K562 (cell line): ENCODE measurements at regions not wholly inside any gene's neighbourhood (a gene's known extent, or its start where the extent isn't known, plus 50 kb on each side); places are given as distances from the start of the nearest gene placed in this dataset.

Experiments used
- ATAC-seq: fragments of 200-7000 bp; cut with Tn5 transposase; 3 replicates; pipeline ENCODE4 v1.9.1; 2020; ENCODE audit warnings: moderate library complexity
- BruUV-seq: library from RNA; stranded (reverse); fragments of 400-500 nt; replicated peaks from 2 replicates; lab custom pipeline; 2021; lab: Mats Ljungman, UMichigan
- CTCF ChIA-PET: fragments of 300-600 bp; formaldehyde crosslinking; extraction: SDS; loops from one replicate; lab custom pipeline; 2021; ENCODE audit warnings: low intra/inter-chr PET ratio; lab: Yijun Ruan, JAX
- POLR2A ChIA-PET: fragments of 300-600, 350-650 bp; sonication (Branson Sonifier 250); formaldehyde crosslinking; extraction: SDS; loops from one replicate; lab custom pipeline; 2021; ENCODE audit warnings: antibody characterized with exemption, inconsistent platforms; lab: Yijun Ruan, JAX
- DNase-seq, 4 experiments: peaks; one replicate each; pipeline versions ENCODE4 v3.0.0 to v3.0.0-alpha.2; 2011 to 2018; ENCODE audit warnings: low spot score in 3 of 4, mixed read lengths in 3 of 4; ENCODE audit errors: extremely low read depth in 1 of 4
- FAIRE-seq: peaks from 2 replicates; lab custom pipeline; 2011; peaks lifted over from hg19 to GRCh38; lab: Jason Lieb, UNC
- H2AFZ ChIP-seq: 2 replicates; pipeline ENCODE4 v1.6.0; 2011; ENCODE audit warnings: low read depth, low read length, control low read depth, inconsistent platforms
- H3K27ac ChIP-seq: fragments of 200-600 bp; 3 replicates; pipeline ENCODE4 v1.8.0; 2011; ENCODE audit warnings: low read depth, mild to moderate bottlenecking, control low read depth, inconsistent platforms, low read length, moderate library complexity, mixed read lengths; ENCODE audit errors: extremely low read depth
- H3K27me3 ChIP-seq, 2 experiments: fragments of 300-600 bp in 1 of 2; 2 replicates in 1 of 2; 3 replicates in 1 of 2; pipeline versions ENCODE4 v1.6.0 to v1.8.0; 2011; ENCODE audit warnings: inconsistent platforms in 2 of 2, low read length in 2 of 2, mild to moderate bottlenecking in 1 of 2, mixed read lengths in 1 of 2, moderate library complexity in 1 of 2; ENCODE audit not compliant: control insufficient read depth in 2 of 2, insufficient read depth in 2 of 2
- H3K36me3 ChIP-seq: fragments of 300-600 bp; 3 replicates; pipeline ENCODE4 v1.8.0; 2011; ENCODE audit warnings: mild to moderate bottlenecking, low read length, inconsistent platforms; ENCODE audit not compliant: control insufficient read depth, insufficient read depth
- H3K4me1 ChIP-seq, 2 experiments: fragments of 200-600 bp in 1 of 2; replicated peaks in 1 of 2; 2 replicates in 1 of 2; 3 replicates in 1 of 2; pipeline versions ENCODE4 v1.5.1 to v1.8.0; 2011; ENCODE audit warnings: inconsistent platforms in 2 of 2, low read length in 2 of 2, mild to moderate bottlenecking in 1 of 2, mixed read lengths in 1 of 2, moderate library complexity in 1 of 2; ENCODE audit not compliant: control insufficient read depth in 2 of 2, insufficient read depth in 2 of 2
- H3K4me2 ChIP-seq: 2 replicates; pipeline ENCODE4 v1.6.1; 2011; ENCODE audit warnings: low read length, control low read depth, inconsistent platforms, mixed read lengths; ENCODE audit not compliant: insufficient read depth
- H3K4me3 ChIP-seq: fragments of 200-600 bp; sonication (generic), shearing (Covaris generic); 2 replicates; pipeline ENCODE4 v1.5.1; 2016; ENCODE audit warnings: control low read depth, inconsistent platforms
- H3K79me2 ChIP-seq: fragments of 200-600 bp; 3 replicates; pipeline ENCODE4 v1.8.0; 2011; ENCODE audit warnings: low read length, inconsistent platforms; ENCODE audit not compliant: control insufficient read depth, insufficient read depth
- H3K9ac ChIP-seq, 2 experiments: 2 replicates each; pipeline versions ENCODE4 v1.6.0 to v1.6.1; 2011; ENCODE audit warnings: low read depth in 2 of 2, low read length in 2 of 2, control low read depth in 1 of 2, inconsistent platforms in 1 of 2, mild to moderate bottlenecking in 1 of 2, mixed read lengths in 1 of 2; ENCODE audit not compliant: insufficient read depth in 1 of 2
- H3K9me1 ChIP-seq: one replicate; pipeline ENCODE4 v1.6.0; 2011; ENCODE audit warnings: inconsistent platforms, mild to moderate bottlenecking, low read length, moderate library complexity; ENCODE audit not compliant: control insufficient read depth, insufficient read depth
- H3K9me3 ChIP-seq: replicated peaks from 2 replicates; pipeline ENCODE4 v1.5.1; 2011; ENCODE audit warnings: low read depth, low read length, inconsistent platforms; ENCODE audit not compliant: control insufficient read depth, insufficient read depth
- H4K20me1 ChIP-seq: replicated peaks from 2 replicates; pipeline ENCODE4 v1.6.1; 2011; ENCODE audit warnings: low read length, inconsistent platforms, mixed read lengths; ENCODE audit not compliant: control insufficient read depth, insufficient read depth
- NCOA4 ChIP-seq: fragments of 450-650 bp; IDR thresholded peaks from 2 replicates; pipeline ENCODE4 v1.6.1; 2018; ENCODE audit warnings: mild to moderate bottlenecking; ENCODE audit not compliant: partially characterized antibody
- ZFP30 ChIP-seq: fragments of 250-450 bp; sonication (Bioruptor Pico); IDR thresholded peaks from 2 replicates; pipeline ENCODE4 v1.8.0; 2022; ENCODE audit warnings: moderate library complexity, mild to moderate bottlenecking, inconsistent platforms, borderline replicate concordance
- ZNF551 ChIP-seq: fragments of 250-450 bp; sonication (Bioruptor Pico); IDR thresholded peaks from 2 replicates; pipeline ENCODE4 v1.5.0; 2021; ENCODE audit warnings: mild to moderate bottlenecking, moderate library complexity
- ZNF696 ChIP-seq: fragments of 250-450 bp; sonication (Bioruptor Pico); conservative IDR thresholded peaks from 2 replicates; pipeline ENCODE4 v1.4.0; 2020; ENCODE audit warnings: mild to moderate bottlenecking, moderate library complexity
- WGBS: fragments of 100-300 bp; shearing (Covaris generic); methylation state at CpG from one replicate; pipeline ENCODE4 v1.1.6; 2016; ENCODE audit warnings: low coverage, mixed read lengths; ENCODE audit not compliant: insufficient coverage; ENCODE audit errors: missing lambda C conversion rate; 5-methylcytosine and 5-hydroxymethylcytosine counted together
- in situ Hi-C: fragments of 300-500 bp; cut with MboI; formaldehyde crosslinking; loops from 4 replicates; pipeline ENCODE4 v1.15.0; 2018; ENCODE audit warnings: inconsistent platforms, mixed read lengths
- intact Hi-C: fragments of 100-400 bp; cut with micrococcal nuclease; formaldehyde crosslinking; loops from 2 replicates; pipeline ENCODE4 v1.14.2; 2022
- TF ChIP-seq, protein P1 (sequence below): fragments of 150-350 bp; IDR thresholded peaks from 2 replicates; pipeline ENCODE4 v1.6.1; 2014; ENCODE audit warnings: low read depth, mild to moderate bottlenecking, low read length, borderline replicate concordance
- TF ChIP-seq, protein P2 (sequence below), 2 experiments: IDR thresholded peaks; 2 replicates each; pipeline ENCODE4 v1.6.1; 2011; ENCODE audit warnings: borderline replicate concordance in 1 of 2, control low read depth in 1 of 2, low read depth in 1 of 2, low read length in 1 of 2, mild to moderate bottlenecking in 1 of 2, mixed read lengths in 1 of 2, moderate library complexity in 1 of 2; ENCODE audit not compliant: insufficient read depth in 1 of 2, insufficient read length in 1 of 2, poor library complexity in 1 of 2, severe bottlenecking in 1 of 2; ENCODE audit errors: extremely low read depth in 1 of 2
- TF ChIP-seq, protein P3 (sequence below): sonication (generic); formaldehyde crosslinking; IDR thresholded peaks from 2 replicates; pipeline ENCODE4 v1.9.0; 2022; ENCODE audit warnings: mild to moderate bottlenecking, missing genetic modification reagents
- TF ChIP-seq, protein P4 (sequence below), 2 experiments: fragments of 450-650 bp in 1 of 2; IDR thresholded peaks; 2 replicates each; pipeline ENCODE4 v1.6.1; 2011 to 2017; ENCODE audit warnings: low read depth in 2 of 2, antibody characterized with exemption in 1 of 2, borderline replicate concordance in 1 of 2, low read length in 1 of 2, mild to moderate bottlenecking in 1 of 2, mixed read lengths in 1 of 2; ENCODE audit not compliant: control insufficient read depth in 1 of 2
- TF ChIP-seq, protein P5 (sequence below): fragments of 250-450 bp; sonication (Bioruptor Pico); IDR thresholded peaks from 2 replicates; pipeline ENCODE4 v1.8.0; 2021; ENCODE audit warnings: moderate library complexity, mild to moderate bottlenecking, inconsistent platforms

DNA sequence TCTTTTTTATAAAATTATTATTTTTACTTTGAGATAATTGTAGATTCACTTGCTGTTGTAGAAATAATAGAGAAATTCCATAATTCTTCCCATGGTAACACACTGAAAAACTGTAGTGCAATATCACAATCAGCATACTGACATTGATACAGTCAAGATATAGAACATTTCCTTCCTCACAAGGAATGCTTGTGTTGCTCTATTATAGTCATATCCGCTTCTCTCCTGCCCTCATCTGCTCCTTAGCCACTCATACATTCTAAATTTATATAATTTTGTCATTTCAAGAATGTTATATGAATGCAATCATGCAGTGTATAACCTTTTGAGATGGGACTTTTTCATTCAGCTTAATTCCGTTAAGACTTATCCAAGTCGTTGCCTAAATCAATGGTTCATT lies 320.2 kb downstream of the BARHL2 start:
- Histone ChIP-seq H4K20me1 (no peaks in the 10 kb centered on the region), H2AFZ (no peak overlapping the region), H3K4me3 (no peak overlapping the region), H3K9me1 (no peaks in the 10 kb centered on the region), H3K36me3 (no peaks in the 10 kb centered on the region), H3K27me3 (no peaks in the 10 kb centered on the region), H3K4me1 (no peaks in the 10 kb centered on the region), H3K27ac (no peak overlapping the region), H3K9ac (no peak overlapping the region), H3K79me2 (no peaks in the 10 kb centered on the region), H3K9me3 (no peaks in the 10 kb centered on the region), H3K4me2 (no peak overlapping the region)
- in situ Hi-C loops (no loop called here), intact Hi-C loops (no loop called here)
- CTCF ChIA-PET, result no interaction called here
- POLR2A ChIA-PET, result no interaction called here
- no TSS peak for BruUV-seq
- no peak for FAIRE-seq
- ATAC-seq, result no peak
- no peak for TF ChIP-seq ZNF551 (CRISPR knock-in tag)
- TF ChIP-seq, protein P1, sequence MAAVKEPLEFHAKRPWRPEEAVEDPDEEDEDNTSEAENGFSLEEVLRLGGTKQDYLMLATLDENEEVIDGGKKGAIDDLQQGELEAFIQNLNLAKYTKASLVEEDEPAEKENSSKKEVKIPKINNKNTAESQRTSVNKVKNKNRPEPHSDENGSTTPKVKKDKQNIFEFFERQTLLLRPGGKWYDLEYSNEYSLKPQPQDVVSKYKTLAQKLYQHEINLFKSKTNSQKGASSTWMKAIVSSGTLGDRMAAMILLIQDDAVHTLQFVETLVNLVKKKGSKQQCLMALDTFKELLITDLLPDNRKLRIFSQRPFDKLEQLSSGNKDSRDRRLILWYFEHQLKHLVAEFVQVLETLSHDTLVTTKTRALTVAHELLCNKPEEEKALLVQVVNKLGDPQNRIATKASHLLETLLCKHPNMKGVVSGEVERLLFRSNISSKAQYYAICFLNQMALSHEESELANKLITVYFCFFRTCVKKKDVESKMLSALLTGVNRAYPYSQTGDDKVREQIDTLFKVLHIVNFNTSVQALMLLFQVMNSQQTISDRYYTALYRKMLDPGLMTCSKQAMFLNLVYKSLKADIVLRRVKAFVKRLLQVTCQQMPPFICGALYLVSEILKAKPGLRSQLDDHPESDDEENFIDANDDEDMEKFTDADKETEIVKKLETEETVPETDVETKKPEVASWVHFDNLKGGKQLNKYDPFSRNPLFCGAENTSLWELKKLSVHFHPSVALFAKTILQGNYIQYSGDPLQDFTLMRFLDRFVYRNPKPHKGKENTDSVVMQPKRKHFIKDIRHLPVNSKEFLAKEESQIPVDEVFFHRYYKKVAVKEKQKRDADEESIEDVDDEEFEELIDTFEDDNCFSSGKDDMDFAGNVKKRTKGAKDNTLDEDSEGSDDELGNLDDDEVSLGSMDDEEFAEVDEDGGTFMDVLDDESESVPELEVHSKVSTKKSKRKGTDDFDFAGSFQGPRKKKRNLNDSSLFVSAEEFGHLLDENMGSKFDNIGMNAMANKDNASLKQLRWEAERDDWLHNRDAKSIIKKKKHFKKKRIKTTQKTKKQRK, result no peak
- TF ChIP-seq, protein P2, sequence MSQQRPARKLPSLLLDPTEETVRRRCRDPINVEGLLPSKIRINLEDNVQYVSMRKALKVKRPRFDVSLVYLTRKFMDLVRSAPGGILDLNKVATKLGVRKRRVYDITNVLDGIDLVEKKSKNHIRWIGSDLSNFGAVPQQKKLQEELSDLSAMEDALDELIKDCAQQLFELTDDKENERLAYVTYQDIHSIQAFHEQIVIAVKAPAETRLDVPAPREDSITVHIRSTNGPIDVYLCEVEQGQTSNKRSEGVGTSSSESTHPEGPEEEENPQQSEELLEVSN (IDR thresholded peaks at IDR 0.05; ENCODE audit: borderline replicate concordance in 1 of 2, extremely low read depth in 1 of 2, insufficient read depth in 1 of 2, insufficient read length in 1 of 2, low read depth in 1 of 2, low read length in 1 of 2, poor library complexity in 1 of 2, severe bottlenecking in 1 of 2), result no peak
- TF ChIP-seq, protein P3, sequence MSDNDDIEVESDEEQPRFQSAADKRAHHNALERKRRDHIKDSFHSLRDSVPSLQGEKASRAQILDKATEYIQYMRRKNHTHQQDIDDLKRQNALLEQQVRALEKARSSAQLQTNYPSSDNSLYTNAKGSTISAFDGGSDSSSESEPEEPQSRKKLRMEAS (CRISPR knock-in tag), result no peak
- TF ChIP-seq, protein P4, sequence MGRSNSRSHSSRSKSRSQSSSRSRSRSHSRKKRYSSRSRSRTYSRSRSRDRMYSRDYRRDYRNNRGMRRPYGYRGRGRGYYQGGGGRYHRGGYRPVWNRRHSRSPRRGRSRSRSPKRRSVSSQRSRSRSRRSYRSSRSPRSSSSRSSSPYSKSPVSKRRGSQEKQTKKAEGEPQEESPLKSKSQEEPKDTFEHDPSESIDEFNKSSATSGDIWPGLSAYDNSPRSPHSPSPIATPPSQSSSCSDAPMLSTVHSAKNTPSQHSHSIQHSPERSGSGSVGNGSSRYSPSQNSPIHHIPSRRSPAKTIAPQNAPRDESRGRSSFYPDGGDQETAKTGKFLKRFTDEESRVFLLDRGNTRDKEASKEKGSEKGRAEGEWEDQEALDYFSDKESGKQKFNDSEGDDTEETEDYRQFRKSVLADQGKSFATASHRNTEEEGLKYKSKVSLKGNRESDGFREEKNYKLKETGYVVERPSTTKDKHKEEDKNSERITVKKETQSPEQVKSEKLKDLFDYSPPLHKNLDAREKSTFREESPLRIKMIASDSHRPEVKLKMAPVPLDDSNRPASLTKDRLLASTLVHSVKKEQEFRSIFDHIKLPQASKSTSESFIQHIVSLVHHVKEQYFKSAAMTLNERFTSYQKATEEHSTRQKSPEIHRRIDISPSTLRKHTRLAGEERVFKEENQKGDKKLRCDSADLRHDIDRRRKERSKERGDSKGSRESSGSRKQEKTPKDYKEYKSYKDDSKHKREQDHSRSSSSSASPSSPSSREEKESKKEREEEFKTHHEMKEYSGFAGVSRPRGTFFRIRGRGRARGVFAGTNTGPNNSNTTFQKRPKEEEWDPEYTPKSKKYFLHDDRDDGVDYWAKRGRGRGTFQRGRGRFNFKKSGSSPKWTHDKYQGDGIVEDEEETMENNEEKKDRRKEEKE (IDR thresholded peaks at IDR 0.05; ENCODE audit: borderline replicate concordance in 1 of 2, control insufficient read depth in 1 of 2, low read depth in 2 of 2, low read length in 1 of 2), result no peak
- TF ChIP-seq, protein P5, sequence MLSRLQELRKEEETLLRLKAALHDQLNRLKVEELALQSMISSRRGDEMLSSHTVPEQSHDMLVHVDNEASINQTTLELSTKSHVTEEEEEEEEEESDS (CRISPR knock-in tag), result no peak
- no peak for TF ChIP-seq ZFP30 (CRISPR knock-in tag)
- TF ChIP-seq ZNF696 (CRISPR knock-in tag), result no peak
- no peak for TF ChIP-seq NCOA4
- no peak for DNase-seq
- 0% methylated on average over 3 of the region's 3 CpGs for WGBS
